ENCODE measurements at regions not wholly inside any gene's neighbourhood (a gene's known extent, or its start where the extent isn't known, plus 50 kb on each side); places are given as distances from the start of the nearest gene placed in this dataset.
A peak's percentile ranks its signal among the peaks of the same experiment; 100 is the strongest.

DNA sequence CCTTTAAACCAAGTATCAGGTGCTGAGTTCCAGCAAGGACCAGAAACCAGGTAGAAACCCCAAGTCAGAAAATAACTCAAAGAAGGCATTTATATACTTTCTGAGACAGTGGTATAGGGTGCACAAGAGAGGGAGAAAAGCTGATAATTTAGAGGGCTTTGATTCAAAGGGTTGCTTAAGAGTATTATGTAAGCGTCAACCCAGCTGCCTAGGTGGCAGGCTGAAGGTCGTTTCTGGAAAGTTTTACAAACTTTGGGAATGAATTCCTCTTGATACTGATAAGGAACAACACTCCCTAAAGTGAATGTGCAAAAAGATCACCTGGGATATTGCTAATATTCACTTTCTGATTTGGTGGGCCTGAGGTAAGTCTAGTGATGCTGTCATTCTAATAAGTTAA is 800.7 kb downstream of the MAFB start:
- no peaks in the 10 kb centered on the region for H3K9me3 ChIP-seq (ENCODE audit: control insufficient read depth, insufficient read depth, low read length)
- H4K20me1 ChIP-seq (ENCODE audit: control insufficient read depth, insufficient read depth, low read depth, low read length), result no peaks in the 10 kb centered on the region
- no peak overlapping the region for H3K4me3 ChIP-seq (ENCODE audit: low read length)
- H3K79me2 ChIP-seq (ENCODE audit: control insufficient read depth, low read length), result no peaks in the 10 kb centered on the region
- no peaks in the 10 kb centered on the region for H3K4me1 ChIP-seq (ENCODE audit: control insufficient read depth, low read length)
- H3K27me3 ChIP-seq (ENCODE audit: control insufficient read depth, low read length), result no peaks in the 10 kb centered on the region
- no peaks in the 10 kb centered on the region for H3K9me2 ChIP-seq (replicated peaks; ENCODE audit: control insufficient read depth, low read length)
- H3K36me3 ChIP-seq (ENCODE audit: control insufficient read depth, low read length), result no peaks in the 10 kb centered on the region
- H3K4me2 ChIP-seq (ENCODE audit: low read length), result no peak overlapping the region
- TF ChIP-seq, protein P1, sequence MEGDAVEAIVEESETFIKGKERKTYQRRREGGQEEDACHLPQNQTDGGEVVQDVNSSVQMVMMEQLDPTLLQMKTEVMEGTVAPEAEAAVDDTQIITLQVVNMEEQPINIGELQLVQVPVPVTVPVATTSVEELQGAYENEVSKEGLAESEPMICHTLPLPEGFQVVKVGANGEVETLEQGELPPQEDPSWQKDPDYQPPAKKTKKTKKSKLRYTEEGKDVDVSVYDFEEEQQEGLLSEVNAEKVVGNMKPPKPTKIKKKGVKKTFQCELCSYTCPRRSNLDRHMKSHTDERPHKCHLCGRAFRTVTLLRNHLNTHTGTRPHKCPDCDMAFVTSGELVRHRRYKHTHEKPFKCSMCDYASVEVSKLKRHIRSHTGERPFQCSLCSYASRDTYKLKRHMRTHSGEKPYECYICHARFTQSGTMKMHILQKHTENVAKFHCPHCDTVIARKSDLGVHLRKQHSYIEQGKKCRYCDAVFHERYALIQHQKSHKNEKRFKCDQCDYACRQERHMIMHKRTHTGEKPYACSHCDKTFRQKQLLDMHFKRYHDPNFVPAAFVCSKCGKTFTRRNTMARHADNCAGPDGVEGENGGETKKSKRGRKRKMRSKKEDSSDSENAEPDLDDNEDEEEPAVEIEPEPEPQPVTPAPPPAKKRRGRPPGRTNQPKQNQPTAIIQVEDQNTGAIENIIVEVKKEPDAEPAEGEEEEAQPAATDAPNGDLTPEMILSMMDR (IDR thresholded peaks at IDR 0.05; ENCODE audit: low read depth, low read length, poor library complexity, severe bottlenecking), result no peak
- no peak for TF ChIP-seq EZH2phosphoT487 (IDR thresholded peaks at IDR 0.05; ENCODE audit: borderline replicate concordance, low read length)
- no peaks in the 10 kb centered on the region for H3F3A ChIP-seq (ENCODE audit: control insufficient read depth, insufficient read depth)
- no peak overlapping the region for H3K27ac ChIP-seq (ENCODE audit: low read depth, low read length)

DNA sequence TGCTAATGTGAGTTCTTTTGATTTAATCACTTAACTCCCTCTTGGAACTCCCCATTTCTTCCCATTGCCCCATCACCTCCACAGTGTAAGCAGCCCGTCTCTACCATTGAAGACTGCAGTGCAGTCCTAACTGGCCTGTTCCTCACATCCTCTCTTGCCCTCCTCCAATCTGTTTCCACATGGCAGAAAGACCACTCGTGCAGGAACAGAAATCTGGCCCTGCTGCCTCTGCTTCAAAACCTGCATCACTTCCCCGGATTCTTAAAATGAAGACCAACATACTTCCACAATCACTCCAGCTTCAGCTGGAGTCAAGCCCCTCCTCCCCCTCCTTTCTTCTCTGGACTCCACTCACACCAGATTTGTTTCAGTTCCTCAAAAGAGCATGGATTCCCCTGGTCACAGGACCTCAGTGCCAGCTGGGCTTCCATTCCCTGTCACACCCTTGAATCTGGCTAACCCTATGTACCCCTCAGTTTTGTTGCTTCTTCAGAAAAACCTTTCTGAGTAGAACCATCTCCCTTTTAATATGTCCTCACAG is 802.3 kb downstream of the MAFB start:
- Histone ChIP-seq H3K79me2 (ENCODE audit: control insufficient read depth, low read length) (no peaks in the 10 kb centered on the region), H3K9me2 (replicated peaks; ENCODE audit: control insufficient read depth, low read length) (no peaks in the 10 kb centered on the region), H3K4me3 (ENCODE audit: low read length) (no peak overlapping the region), H3F3A (ENCODE audit: control insufficient read depth, insufficient read depth) (no peaks in the 10 kb centered on the region), H3K4me2 (ENCODE audit: low read length) (no peak overlapping the region), H3K4me1 (ENCODE audit: control insufficient read depth, low read length) (no peaks in the 10 kb centered on the region), H3K27me3 (ENCODE audit: control insufficient read depth, low read length) (no peaks in the 10 kb centered on the region), H3K36me3 (ENCODE audit: control insufficient read depth, low read length) (no peaks in the 10 kb centered on the region), H3K9me3 (ENCODE audit: control insufficient read depth, insufficient read depth, low read length) (no peaks in the 10 kb centered on the region), H4K20me1 (ENCODE audit: control insufficient read depth, insufficient read depth, low read depth, low read length) (no peaks in the 10 kb centered on the region), H3K27ac (ENCODE audit: low read depth, low read length) (no peak overlapping the region)
- TF ChIP-seq, protein P1 (IDR thresholded peaks at IDR 0.05; ENCODE audit: low read depth, low read length, poor library complexity, severe bottlenecking), result no peak
- TF ChIP-seq EZH2phosphoT487 (IDR thresholded peaks at IDR 0.05; ENCODE audit: borderline replicate concordance, low read length), result no peak

- Histone ChIP-seq H3K9me2 (replicated peaks; ENCODE audit: control insufficient read depth, low read length) (no peaks in the 10 kb centered on the region), H3K9me3 (ENCODE audit: control insufficient read depth, insufficient read depth, low read length) (no peaks in the 10 kb centered on the region), H3K79me2 (ENCODE audit: control insufficient read depth, low read length) (no peaks in the 10 kb centered on the region), H3K27me3 (ENCODE audit: control insufficient read depth, low read length) (no peaks in the 10 kb centered on the region), H3K4me2 (ENCODE audit: low read length) (no peak overlapping the region), H4K20me1 (ENCODE audit: control insufficient read depth, insufficient read depth, low read depth, low read length) (no peaks in the 10 kb centered on the region), H3K4me3 (ENCODE audit: low read length) (no peak overlapping the region), H3K4me1 (ENCODE audit: control insufficient read depth, low read length) (no peaks in the 10 kb centered on the region), H3K36me3 (ENCODE audit: control insufficient read depth, low read length) (no peaks in the 10 kb centered on the region), H3F3A (ENCODE audit: control insufficient read depth, insufficient read depth) (no peaks in the 10 kb centered on the region), H3K27ac (ENCODE audit: low read depth, low read length) (no peak overlapping the region)
- TF ChIP-seq EZH2phosphoT487 (IDR thresholded peaks at IDR 0.05; ENCODE audit: borderline replicate concordance, low read length), result no peak
- TF ChIP-seq, protein P1 (IDR thresholded peaks at IDR 0.05; ENCODE audit: low read depth, low read length, poor library complexity, severe bottlenecking), result peak; percentile 67
Observed at GRCh38 chr20:39885975-39886649, 802.9 kb downstream of the MAFB start.

All from DOHH2 (cell line).